ENCODE measurements at regions not wholly inside any gene's neighbourhood (a gene's known extent, or its start where the extent isn't known, plus 50 kb on each side); places are given as distances from the start of the nearest gene placed in this dataset.

- H3K9ac ChIP-seq (ENCODE audit: insufficient read depth in 1 of 2, low read length in 2 of 2), result no peak overlapping the region
- ATAC-seq (ENCODE audit: insufficient read depth, low FRiP score) (no peak), DNase-seq (no peak)
- H3K36me3 ChIP-seq (ENCODE audit: control insufficient read depth in 4 of 4, insufficient read depth in 4 of 4, low read length in 4 of 4), result no peaks in the 10 kb centered on the region
- H3K9me3 ChIP-seq (ENCODE audit: control insufficient read depth in 4 of 4, insufficient read depth in 3 of 4, low read length in 3 of 4), result peaks cover 0 to 7% (median 2%) of the 10 kb centered on the region in 4 donors
- H3K4me3 ChIP-seq, result no peak overlapping the region
- no peak overlapping the region for H3K27ac ChIP-seq (ENCODE audit: low read depth in 1 of 2, low read length in 1 of 2)
- H3K4me1 ChIP-seq (ENCODE audit: control insufficient read depth in 5 of 5, insufficient read depth in 5 of 5, low read length in 5 of 5), result peaks cover 0 to 2% (median 0%) of the 10 kb centered on the region in 5 donors
- no peak for TF ChIP-seq CTCF (IDR thresholded peaks at IDR 0.05; ENCODE audit: control extremely low read depth, extremely low read depth)
- H3K27me3 ChIP-seq (ENCODE audit: control insufficient read depth in 3 of 3, insufficient read depth in 3 of 3, low read length in 2 of 3), result no peaks in the 10 kb centered on the region
- 97 to 98% methylated on average over 5 of the region's 5 CpGs for WGBS, 2 donors
These were observed 121.1 kb upstream of the HMGA2 start for GRCh38 chr12:65703176-65703575.

- H3K4me1 ChIP-seq (ENCODE audit: control insufficient read depth in 5 of 5, insufficient read depth in 5 of 5, low read length in 5 of 5), result no peaks in the 10 kb centered on the region
- no peak overlapping the region for H3K27ac ChIP-seq (ENCODE audit: low read depth in 1 of 2, low read length in 1 of 2)
- no peaks in the 10 kb centered on the region for H3K36me3 ChIP-seq (ENCODE audit: control insufficient read depth in 4 of 4, insufficient read depth in 4 of 4, low read length in 4 of 4)
- no peak for DNase-seq
- TF ChIP-seq CTCF (IDR thresholded peaks at IDR 0.05; ENCODE audit: control extremely low read depth, extremely low read depth), result no peak
- no peak overlapping the region for H3K9ac ChIP-seq (ENCODE audit: insufficient read depth in 1 of 2, low read length in 2 of 2)
- no peaks in the 10 kb centered on the region for H3K27me3 ChIP-seq (ENCODE audit: control insufficient read depth in 3 of 3, insufficient read depth in 3 of 3, low read length in 2 of 3)
- H3K9me3 ChIP-seq (ENCODE audit: control insufficient read depth in 4 of 4, insufficient read depth in 3 of 4, low read length in 3 of 4), result peaks cover 0 to 7% (median 3%) of the 10 kb centered on the region in 4 donors
- 98% methylated on average over 2 of the region's 2 CpGs for WGBS, 2 donors
- H3K4me3 ChIP-seq, result no peak overlapping the region
- no peak for ATAC-seq (ENCODE audit: insufficient read depth, low FRiP score)
These were observed 118.9 kb upstream of the HMGA2 start for GRCh38 chr12:65705380-65705876.

- Histone ChIP-seq H3K27ac (ENCODE audit: low read depth in 1 of 2, low read length in 1 of 2) (no peak overlapping the region), H3K36me3 (ENCODE audit: control insufficient read depth in 4 of 4, insufficient read depth in 4 of 4, low read length in 4 of 4) (no peaks in the 10 kb centered on the region), H3K27me3 (ENCODE audit: control insufficient read depth in 3 of 3, insufficient read depth in 3 of 3, low read length in 2 of 3) (no peaks in the 10 kb centered on the region), H3K9me3 (ENCODE audit: control insufficient read depth in 4 of 4, insufficient read depth in 3 of 4, low read length in 3 of 4) (peaks cover 0 to 7% (median 3%) of the 10 kb centered on the region in 4 donors), H3K4me1 (ENCODE audit: control insufficient read depth in 5 of 5, insufficient read depth in 5 of 5, low read length in 5 of 5) (no peaks in the 10 kb centered on the region), H3K4me3 (no peak overlapping the region), H3K9ac (ENCODE audit: insufficient read depth in 1 of 2, low read length in 2 of 2) (no peak overlapping the region)
- DNase-seq (no peak), ATAC-seq (ENCODE audit: insufficient read depth, low FRiP score) (no peak)
- TF ChIP-seq CTCF (IDR thresholded peaks at IDR 0.05; ENCODE audit: control extremely low read depth, extremely low read depth), result no peak
These were observed 117.2 kb upstream of the HMGA2 start for GRCh38 chr12:65707051-65707450.
